NAMALWA (cell line): ENCODE measurements at regions not wholly inside any gene's neighbourhood (a gene's known extent, or its start where the extent isn't known, plus 50 kb on each side); places are given as distances from the start of the nearest gene placed in this dataset.

Source experiments
- DNase-seq: peaks from one replicate; pipeline ENCODE4 v3.0.0-alpha.2; 2015; ENCODE audit warnings: low spot score

DNA sequence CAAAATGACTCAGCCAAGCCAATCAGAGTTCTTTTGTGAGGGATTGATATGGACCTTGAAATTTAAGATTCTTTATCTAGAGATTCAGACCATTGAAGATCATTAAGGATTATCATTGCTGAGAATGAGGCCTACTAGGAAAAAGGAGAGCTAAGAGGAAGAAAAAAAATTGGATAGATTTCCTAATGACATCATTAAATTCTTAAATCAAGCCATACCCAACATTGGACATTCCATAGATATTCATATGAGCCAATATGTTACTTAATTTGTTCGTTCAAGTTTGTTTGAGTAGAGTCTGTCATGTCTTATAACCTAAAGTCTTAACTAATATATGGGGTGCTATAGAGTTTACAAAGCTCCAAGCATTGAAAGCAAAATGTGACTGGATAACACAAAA, 727.9 kb upstream of the SEMA6A start:
- no peak for DNase-seq

DNA sequence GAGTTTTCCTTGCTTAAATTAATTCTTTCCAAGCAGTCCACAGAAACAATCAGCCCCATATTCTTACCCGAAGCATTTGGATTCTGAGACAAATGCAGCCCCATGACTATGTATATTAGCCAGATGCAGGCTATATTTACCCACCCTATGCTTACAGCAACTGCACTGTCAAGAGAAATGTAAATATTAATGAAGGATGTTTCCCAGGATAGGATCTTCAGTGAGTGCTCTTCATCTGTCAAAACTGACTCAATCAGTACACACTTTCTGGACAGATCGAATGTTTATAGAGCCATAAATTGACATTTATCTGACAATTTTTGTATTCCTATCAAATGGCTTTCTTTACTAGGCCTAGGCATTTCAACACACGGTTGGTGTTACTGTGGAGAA, 725.3 kb upstream of the SEMA6A start:
- no peak for DNase-seq

DNA sequence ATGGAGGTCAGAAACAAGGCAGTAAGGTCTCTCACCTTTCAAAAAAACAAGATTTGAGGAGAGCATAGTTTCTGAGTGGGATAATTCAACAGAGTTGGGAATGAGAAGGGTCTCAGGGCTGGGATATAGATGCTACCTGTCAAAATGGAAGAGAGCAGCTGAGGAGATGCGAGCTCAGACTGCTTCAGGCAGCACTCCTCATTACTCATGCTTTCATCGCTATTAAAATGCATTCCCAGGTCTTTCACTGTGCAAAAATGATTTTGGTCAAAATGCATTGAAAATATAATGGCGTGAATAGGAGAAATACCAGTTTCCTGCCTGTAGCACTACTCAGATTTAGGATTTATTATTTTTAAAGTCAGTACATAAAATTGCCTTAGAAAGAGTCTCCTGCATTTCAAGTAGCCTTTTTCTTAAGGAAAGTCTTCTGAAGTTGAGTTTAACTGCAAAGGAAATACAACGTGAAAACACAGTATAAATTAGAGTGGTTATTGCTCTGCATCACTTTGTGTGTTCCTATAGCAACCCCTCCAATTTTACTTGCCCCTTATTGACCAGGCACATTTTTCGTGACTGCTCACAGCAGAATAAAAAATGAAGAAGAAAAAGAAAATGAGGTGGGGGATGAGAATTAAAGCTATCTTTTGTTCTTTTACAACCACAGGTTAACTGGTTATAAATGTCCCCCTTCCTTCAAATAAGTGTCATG, 724.8 kb upstream of the SEMA6A start:
- DNase-seq, result no peak

DNA sequence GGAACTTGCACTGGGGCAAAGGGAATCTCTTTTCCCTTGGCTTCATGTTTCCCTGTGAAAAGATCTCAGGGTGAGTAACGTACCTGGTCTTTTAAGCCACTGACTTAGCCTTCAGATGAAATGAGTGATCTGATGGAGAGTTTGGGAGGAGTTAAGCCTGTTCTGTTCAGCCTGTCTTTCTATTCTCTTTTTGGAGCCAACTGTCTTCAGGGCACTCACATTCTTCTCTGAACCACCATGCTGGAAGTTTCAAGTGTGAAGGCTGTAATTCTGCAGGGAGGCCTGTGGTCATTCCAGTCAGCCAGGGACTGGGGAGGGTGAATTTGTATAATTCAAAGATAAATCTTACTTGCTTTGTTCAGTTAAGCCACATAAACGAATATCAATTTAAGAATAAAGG, 722.2 kb upstream of the SEMA6A start:
- no peak for DNase-seq

GRCh38 chr5:117295941-117296340, 721.3 kb upstream of the SEMA6A start:
- DNase-seq, result no peak

DNA sequence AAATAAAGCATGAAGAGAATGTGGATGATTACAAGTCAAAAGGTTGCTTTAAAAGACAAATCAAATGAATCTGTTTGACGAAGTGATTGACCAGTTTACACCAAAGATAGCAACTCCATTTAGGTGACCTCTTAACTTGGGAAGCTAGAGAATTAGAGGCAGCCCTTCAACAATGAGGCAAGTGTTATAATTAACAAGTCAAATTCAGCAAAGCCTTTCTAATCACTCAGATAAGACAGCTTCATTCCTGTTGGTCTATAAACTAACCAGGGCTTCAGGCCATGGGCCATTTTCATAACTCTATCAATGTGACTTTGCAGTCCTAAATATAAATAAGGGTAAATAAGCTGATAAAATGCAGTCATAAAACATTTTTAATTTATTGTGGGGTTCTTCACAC, 712.2 kb upstream of the SEMA6A start:
- no peak for DNase-seq

GRCh38 chr5:117271656-117272055, 697.0 kb upstream of the SEMA6A start:
- DNase-seq, result no peak

DNA sequence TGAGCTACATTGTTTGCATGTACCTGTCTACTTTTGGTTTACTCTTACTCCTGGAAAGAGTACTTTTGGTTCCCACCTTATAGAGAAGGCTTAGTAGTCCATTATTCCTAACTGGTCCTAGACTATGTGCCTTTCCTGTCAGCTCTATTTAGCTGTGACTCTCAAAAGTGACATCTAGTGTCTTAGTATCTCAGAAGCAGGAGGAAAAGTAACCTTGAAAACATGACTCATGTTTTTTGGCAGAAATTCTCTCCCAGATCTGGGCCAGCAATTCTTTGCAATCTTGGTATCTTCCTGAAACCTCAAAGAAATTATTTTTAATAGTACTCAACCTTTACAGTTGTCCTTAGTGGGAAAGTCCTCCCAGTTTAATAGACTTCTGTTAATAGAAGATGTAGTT, 691.7 kb upstream of the SEMA6A start:
- DNase-seq, result no peak

DNA sequence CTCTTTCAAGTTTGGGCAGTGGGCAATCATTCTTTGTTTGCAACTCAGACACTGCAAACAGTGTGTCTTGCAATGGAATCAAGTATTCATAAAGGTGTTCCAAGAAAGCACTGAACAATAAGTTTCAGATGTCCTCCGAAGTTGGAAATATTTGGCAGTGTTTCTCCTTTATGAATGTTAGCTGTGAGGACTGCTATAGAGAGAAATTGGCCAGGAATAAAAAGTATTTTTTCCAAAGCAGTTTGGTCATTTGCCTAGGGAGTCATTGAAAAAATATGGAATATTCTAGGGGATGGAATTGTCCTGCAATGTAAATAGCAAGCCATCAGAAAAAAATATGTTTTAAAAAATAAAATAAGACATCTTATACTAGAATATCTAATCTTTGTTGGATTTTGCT, 688.6 kb upstream of the SEMA6A start:
- no peak for DNase-seq

GRCh38 chr5:117262572-117263131, 688.0 kb upstream of the SEMA6A start:
- DNase-seq, result no peak

DNA sequence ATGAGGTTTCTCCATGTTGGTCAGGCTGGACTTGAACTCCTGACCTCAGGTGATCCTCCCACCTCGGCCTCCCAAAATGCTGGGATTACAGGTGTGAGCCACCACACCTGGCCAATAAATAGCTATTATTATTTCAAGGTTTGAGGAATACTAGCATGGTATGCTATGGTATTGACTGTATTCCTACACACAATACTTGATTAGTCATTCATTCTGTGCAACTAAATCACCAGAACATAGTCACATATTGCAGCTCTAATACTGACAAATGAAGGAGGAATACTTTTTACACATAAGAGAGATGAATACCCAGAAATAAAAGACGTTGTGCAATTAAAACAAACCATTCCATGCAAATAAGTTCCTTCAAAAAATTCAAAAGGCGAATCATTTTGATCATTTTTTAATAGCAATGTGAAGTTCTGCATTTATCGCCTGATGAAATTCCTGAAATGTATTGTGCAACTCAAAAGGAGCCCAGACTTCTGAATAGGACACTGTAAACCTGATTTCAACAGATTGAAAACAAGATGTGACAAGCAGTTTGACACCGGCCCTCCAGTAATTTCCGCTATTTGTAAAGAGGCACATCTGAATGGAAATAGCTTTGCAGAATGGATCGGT, 687.4 kb upstream of the SEMA6A start:
- DNase-seq, result no peak

DNA sequence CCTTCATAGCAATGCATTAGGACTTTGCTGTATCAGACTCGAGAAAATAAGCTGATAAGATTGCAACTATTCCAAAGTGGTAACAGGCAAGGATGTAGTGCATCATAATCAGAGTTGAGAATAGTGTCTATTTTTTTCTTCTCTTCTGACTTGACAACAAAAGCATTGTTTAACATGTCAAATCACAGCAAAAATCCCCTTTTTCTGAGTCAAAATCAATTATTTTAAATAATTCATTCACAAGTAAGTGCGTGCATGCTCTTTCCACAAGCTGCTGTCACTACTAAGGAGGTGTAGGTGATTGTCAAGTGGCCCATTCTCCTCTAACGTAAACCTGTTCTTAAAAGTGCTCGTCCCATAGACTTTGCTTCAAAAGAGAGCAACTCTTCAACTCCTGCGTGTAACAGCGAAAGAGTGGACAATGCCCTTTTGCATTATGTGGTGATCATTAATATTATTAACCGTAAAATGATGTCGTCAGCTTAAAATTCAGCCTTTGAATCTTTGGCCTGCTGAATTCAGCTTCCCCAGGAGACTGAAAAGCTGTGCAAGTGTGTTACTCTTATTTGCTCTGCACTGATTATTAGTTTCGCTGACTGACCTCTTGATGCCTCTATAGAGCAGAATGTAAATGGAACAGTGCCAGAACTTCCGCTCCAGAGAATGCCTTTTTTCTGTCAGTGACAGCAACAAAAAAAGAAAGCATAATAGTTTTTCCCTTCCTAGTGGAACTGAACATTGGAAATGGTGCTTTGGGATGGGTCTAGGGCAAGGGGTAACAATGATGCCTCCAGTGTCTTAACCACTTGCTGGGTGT, 680.8 kb upstream of the SEMA6A start:
- no peak for DNase-seq

DNA sequence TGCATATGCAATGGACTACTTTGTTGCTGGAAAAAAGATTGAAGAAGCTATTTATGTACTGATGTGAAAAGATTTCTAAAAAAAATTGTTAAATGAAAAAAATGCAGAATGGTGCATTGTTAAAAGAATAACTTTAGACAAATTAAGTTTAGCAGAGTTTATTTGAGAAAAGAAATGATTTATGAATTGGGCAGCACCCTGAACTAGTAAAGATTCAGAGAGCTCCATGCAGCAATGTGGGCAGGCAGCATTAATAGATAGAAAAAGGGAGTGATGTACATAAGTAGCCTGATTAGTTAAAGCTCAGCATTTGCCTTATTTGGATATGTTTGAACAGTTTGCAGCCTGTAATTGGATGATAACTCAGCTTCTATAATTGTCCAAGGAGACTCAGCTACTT, 677.9 kb upstream of the SEMA6A start:
- DNase-seq, result no peak

GRCh38 chr5:117249086-117249815, 674.6 kb upstream of the SEMA6A start:
- DNase-seq, result no peak

GRCh38 chr5:117246424-117246823, 671.8 kb upstream of the SEMA6A start:
- no peak for DNase-seq

DNA sequence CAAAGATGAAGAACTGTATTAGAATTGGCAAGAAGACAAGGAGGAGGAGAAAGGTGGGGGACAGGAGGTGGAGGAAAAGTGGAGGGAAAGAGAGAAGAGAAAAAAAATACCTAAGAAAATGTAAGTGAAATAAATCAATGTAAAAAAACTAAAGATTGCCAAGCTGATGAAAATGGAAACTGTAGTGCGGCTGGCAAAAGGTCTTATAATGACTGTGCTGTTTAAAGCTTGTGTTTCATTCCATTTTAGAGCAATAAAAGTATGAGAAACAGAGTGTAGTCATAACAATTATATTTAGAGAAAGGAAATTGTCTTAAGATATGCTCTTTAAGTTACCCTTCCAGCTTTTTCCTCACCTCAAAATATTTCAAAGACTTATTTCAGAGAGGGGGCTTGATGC, 670.5 kb upstream of the SEMA6A start:
- DNase-seq, result no peak

DNA sequence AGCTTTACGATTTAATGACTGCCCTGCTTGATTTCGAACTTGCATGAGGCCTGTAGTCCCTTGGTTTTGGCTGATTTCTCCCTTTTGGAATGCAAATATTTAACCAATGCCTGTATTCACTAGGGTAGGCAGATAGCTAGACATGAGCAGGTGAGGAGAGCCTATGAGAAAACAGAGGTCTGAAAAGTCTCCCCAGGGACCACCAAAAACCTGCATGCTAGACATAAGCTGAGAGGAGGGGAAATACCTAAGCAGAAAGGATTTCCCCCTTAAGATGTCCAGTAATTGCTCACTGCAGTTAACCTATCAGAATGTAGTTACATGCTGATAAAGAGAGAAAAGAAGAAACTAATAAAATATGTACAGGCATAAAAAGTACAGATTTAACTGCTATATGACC, 667.4 kb upstream of the SEMA6A start:
- DNase-seq, result no peak

- DNase-seq, result no peak
Measured at GRCh38 chr5:117236941-117237340, 662.3 kb upstream of the SEMA6A start.

DNA sequence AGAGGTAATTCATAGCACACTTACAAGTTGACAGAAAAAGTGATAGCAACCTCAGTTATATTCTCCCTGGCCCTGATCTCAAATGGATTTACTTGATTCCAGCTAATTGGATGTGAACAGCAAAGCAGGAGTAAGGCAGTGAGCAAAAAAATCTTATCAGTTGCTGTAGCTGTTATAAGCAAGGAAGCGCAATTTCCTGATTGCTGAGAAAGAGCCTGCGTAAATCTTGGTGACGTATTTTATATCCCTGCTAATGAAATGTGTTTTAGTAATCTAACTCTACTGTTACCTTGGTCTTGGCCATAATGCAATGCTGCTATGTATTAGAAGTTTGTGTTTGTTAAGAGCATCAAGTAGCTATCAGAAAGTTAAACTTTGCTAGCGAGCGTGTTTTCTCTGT, 661.2 kb upstream of the SEMA6A start:
- DNase-seq, result no peak

DNA sequence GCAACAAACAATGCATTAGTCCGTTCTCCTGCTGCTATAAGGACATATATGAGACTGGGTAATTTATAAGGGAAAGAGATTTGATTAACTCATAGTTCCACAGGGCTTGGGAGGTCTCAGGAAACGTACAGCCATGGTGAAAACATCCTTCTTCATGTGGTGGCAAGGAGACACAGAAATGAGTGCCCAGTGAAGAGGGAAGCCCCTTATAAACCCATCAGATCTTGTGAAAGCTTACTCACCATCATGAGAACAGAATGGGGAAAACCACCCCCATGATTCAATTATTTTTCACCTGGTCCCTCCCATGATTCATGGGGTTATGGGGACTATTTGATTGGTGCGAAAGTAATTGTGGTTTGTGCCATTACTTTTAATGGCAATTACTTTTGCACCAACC, 655.8 kb upstream of the SEMA6A start:
- DNase-seq, result no peak

- DNase-seq, result no peak
Measured at GRCh38 chr5:117220730-117221129, 646.1 kb upstream of the SEMA6A start.

GRCh38 chr5:117218789-117219188, 644.2 kb upstream of the SEMA6A start:
- no peak for DNase-seq
